Uterus (tissue), 2 donors: ENCODE measurements at regions not wholly inside any gene's neighbourhood (a gene's known extent, or its start where the extent isn't known, plus 50 kb on each side); places are given as distances from the start of the nearest gene placed in this dataset.

Experiments
- POLR2A ChIP-seq, 2 donors: fragments of 450-650 bp; IDR thresholded peaks; one replicate each; pipeline ENCODE4 v1.6.1; 2016; ENCODE audit warnings: antibody characterized with exemption in 2 of 2, mild to moderate bottlenecking in 1 of 2, moderate library complexity in 1 of 2
- TF ChIP-seq, protein P1 (sequence below), 4 experiments: fragments of 200-600 bp in 2 of 4; fragments of 450-650 bp in 2 of 4; sonication (generic) in 2 of 4; IDR thresholded peaks; one replicate each; pipeline ENCODE4 v1.5.1; 2016 to 2019; ENCODE audit warnings: antibody characterized with exemption in 4 of 4, mild to moderate bottlenecking in 2 of 4, moderate library complexity in 1 of 4

GRCh38 chr9:7721291-7721690 is 78.3 kb downstream of the DMAC1 start:
- TF ChIP-seq, protein P1, sequence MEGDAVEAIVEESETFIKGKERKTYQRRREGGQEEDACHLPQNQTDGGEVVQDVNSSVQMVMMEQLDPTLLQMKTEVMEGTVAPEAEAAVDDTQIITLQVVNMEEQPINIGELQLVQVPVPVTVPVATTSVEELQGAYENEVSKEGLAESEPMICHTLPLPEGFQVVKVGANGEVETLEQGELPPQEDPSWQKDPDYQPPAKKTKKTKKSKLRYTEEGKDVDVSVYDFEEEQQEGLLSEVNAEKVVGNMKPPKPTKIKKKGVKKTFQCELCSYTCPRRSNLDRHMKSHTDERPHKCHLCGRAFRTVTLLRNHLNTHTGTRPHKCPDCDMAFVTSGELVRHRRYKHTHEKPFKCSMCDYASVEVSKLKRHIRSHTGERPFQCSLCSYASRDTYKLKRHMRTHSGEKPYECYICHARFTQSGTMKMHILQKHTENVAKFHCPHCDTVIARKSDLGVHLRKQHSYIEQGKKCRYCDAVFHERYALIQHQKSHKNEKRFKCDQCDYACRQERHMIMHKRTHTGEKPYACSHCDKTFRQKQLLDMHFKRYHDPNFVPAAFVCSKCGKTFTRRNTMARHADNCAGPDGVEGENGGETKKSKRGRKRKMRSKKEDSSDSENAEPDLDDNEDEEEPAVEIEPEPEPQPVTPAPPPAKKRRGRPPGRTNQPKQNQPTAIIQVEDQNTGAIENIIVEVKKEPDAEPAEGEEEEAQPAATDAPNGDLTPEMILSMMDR (IDR thresholded peaks at IDR 0.05) = no peak
- TF ChIP-seq POLR2A (IDR thresholded peaks at IDR 0.05) = no peak
